ENCODE measurements at regions not wholly inside any gene's neighbourhood (a gene's known extent, or its start where the extent isn't known, plus 50 kb on each side); places are given as distances from the start of the nearest gene placed in this dataset.

GRCh38 chr14:29392287-29392686 is 535.4 kb downstream of the PRKD1 start:
- WGBS (ENCODE audit: insufficient coverage, low coverage, missing lambda C conversion rate) = 5% methylated on average over 3 of the region's 3 CpGs
- Histone ChIP-seq H3K27ac (ENCODE audit: extremely low read depth, low read depth, low read length) (no peak overlapping the region), H3K4me1 (replicated peaks in 1 of 2; ENCODE audit: control insufficient read depth in 2 of 2, insufficient read depth in 2 of 2, low read length in 2 of 2) (no peaks in the 10 kb centered on the region), H3K27me3 (ENCODE audit: control insufficient read depth in 2 of 2, insufficient read depth in 2 of 2, low read length in 2 of 2) (no peaks in the 10 kb centered on the region), H3K9me1 (ENCODE audit: control insufficient read depth, insufficient read depth, low read length) (no peaks in the 10 kb centered on the region), H3K9me3 (replicated peaks; ENCODE audit: control insufficient read depth, insufficient read depth, low read depth, low read length) (no peaks in the 10 kb centered on the region; the same call in 1 of the 2 replicates), H3K9ac (ENCODE audit: insufficient read depth in 1 of 2, low read depth in 2 of 2, low read length in 2 of 2) (no peak overlapping the region), H4K20me1 (replicated peaks; ENCODE audit: control insufficient read depth, insufficient read depth, low read length) (no peaks in the 10 kb centered on the region), H3K36me3 (ENCODE audit: control insufficient read depth, insufficient read depth, low read length) (no peaks in the 10 kb centered on the region), H3K4me2 (ENCODE audit: insufficient read depth, low read length) (no peak overlapping the region), H2AFZ (ENCODE audit: low read depth, low read length) (no peak overlapping the region), H3K4me3 (no peak overlapping the region), H3K79me2 (ENCODE audit: control insufficient read depth, insufficient read depth, low read length) (no peaks in the 10 kb centered on the region)
- intact Hi-C loops (cut with micrococcal nuclease) (no loop called here), in situ Hi-C loops (cut with MboI) (no loop called here)
- no peak for DNase-seq (ENCODE audit: extremely low read depth in 1 of 4, low spot score in 3 of 4)
- FAIRE-seq = no peak
- ChIA-PET POLR2A (no interaction called here), CTCF (ENCODE audit: low intra/inter-chr PET ratio) (no interaction called here)
- no TSS peak for BruUV-seq (replicated peaks)
- ATAC-seq = no peak
- no peak for TF ChIP-seq ZBTB34 (CRISPR knock-in tag; IDR thresholded peaks at IDR 0.05)
- TF ChIP-seq ZNF253 (CRISPR knock-in tag; conservative IDR thresholded peaks at IDR 0.05) = no peak
- TF ChIP-seq CAMTA2 (CRISPR knock-in tag; conservative IDR thresholded peaks at IDR 0.05) = no peak
- TF ChIP-seq ZNF780A (CRISPR knock-in tag; IDR thresholded peaks at IDR 0.05) = no peak
- TF ChIP-seq THRB (CRISPR knock-in tag; conservative IDR thresholded peaks at IDR 0.05) = no peak
- TF ChIP-seq PRPF4 (IDR thresholded peaks at IDR 0.05; ENCODE audit: insufficient read depth, low read depth, low read length, poor library complexity, severe bottlenecking) = no peak
- TF ChIP-seq EZH2 (IDR thresholded peaks at IDR 0.05; ENCODE audit: borderline replicate concordance, low read depth, low read length) = no peak
- no peak for TF ChIP-seq HNRNPUL1 (IDR thresholded peaks at IDR 0.05; ENCODE audit: low read length)
- TF ChIP-seq ZNF134 (CRISPR knock-in tag; conservative IDR thresholded peaks at IDR 0.05) = no peak
- TF ChIP-seq FOXO4 (CRISPR knock-in tag; IDR thresholded peaks at IDR 0.05) = no peak
- no peak for TF ChIP-seq NCOA2 (IDR thresholded peaks at IDR 0.05; ENCODE audit: partially characterized antibody in 2 of 2)
- TF ChIP-seq CTCF (IDR thresholded peaks at IDR 0.05 in 2 of 3, conservative IDR thresholded peaks at IDR 0.05 in 1 of 3; ENCODE audit: insufficient read depth in 2 of 3, low read depth in 1 of 3, low read length in 3 of 3) = no peak
- no peak for TF ChIP-seq HIVEP1 (CRISPR knock-in tag; IDR thresholded peaks at IDR 0.05)
- no peak for TF ChIP-seq ZNF518B (CRISPR knock-in tag; IDR thresholded peaks at IDR 0.05)
